NCI-H2171 (cell line): ENCODE measurements at regions not wholly inside any gene's neighbourhood (a gene's known extent, or its start where the extent isn't known, plus 50 kb on each side); places are given as distances from the start of the nearest gene placed in this dataset.

Experiments
- DNase-seq: peaks from one replicate; lab custom pipeline; 2025; lab: John Stamatoyannopoulos, UW

GRCh38 chr11:19403196-19403895 is 162.6 kb upstream of the E2F8 start:
- DNase-seq: no peak

- DNase-seq: no peak
These were observed 159.6 kb upstream of the E2F8 start for GRCh38 chr11:19400296-19400695.

GRCh38 chr11:19398772-19399527 is 158.2 kb upstream of the E2F8 start:
- DNase-seq: no peak

- no peak for DNase-seq
These were observed 157.5 kb upstream of the E2F8 start for GRCh38 chr11:19398273-19398672.

- no peak for DNase-seq
These were observed 154.3 kb upstream of the E2F8 start for GRCh38 chr11:19395050-19395449.

GRCh38 chr11:19394525-19395016 is 153.8 kb upstream of the E2F8 start:
- no peak for DNase-seq

GRCh38 chr11:19393941-19394340 is 153.2 kb upstream of the E2F8 start:
- no peak for DNase-seq

GRCh38 chr11:19392847-19393518 is 152.2 kb upstream of the E2F8 start:
- DNase-seq: no peak

- no peak for DNase-seq
These were observed 151.6 kb upstream of the E2F8 start for GRCh38 chr11:19392321-19392720.

GRCh38 chr11:19391652-19392051 is 150.9 kb upstream of the E2F8 start:
- DNase-seq: no peak

GRCh38 chr11:19391026-19391425 is 150.3 kb upstream of the E2F8 start:
- DNase-seq: no peak

GRCh38 chr11:19389787-19390303 is 149.1 kb upstream of the E2F8 start:
- DNase-seq: no peak

GRCh38 chr11:19382131-19382611 is 141.4 kb upstream of the E2F8 start:
- DNase-seq: no peak

GRCh38 chr11:19380375-19380774 is 139.6 kb upstream of the E2F8 start:
- DNase-seq: no peak

GRCh38 chr11:19379465-19379864 is 138.7 kb upstream of the E2F8 start:
- no peak for DNase-seq

GRCh38 chr11:19378814-19379213 is 138.1 kb upstream of the E2F8 start:
- no peak for DNase-seq

GRCh38 chr11:19377881-19378280 is 137.1 kb upstream of the E2F8 start:
- no peak for DNase-seq

- DNase-seq: no peak
These were observed 134.7 kb upstream of the E2F8 start for GRCh38 chr11:19375440-19375839.

GRCh38 chr11:19374151-19374569 is 133.4 kb upstream of the E2F8 start:
- no peak for DNase-seq

GRCh38 chr11:19372381-19372780 is 131.6 kb upstream of the E2F8 start:
- DNase-seq: no peak

GRCh38 chr11:19370100-19370861 is 129.5 kb upstream of the E2F8 start:
- DNase-seq: no peak
